ENCODE measurements at regions not wholly inside any gene's neighbourhood (a gene's known extent, or its start where the extent isn't known, plus 50 kb on each side); places are given as distances from the start of the nearest gene placed in this dataset.

DNA sequence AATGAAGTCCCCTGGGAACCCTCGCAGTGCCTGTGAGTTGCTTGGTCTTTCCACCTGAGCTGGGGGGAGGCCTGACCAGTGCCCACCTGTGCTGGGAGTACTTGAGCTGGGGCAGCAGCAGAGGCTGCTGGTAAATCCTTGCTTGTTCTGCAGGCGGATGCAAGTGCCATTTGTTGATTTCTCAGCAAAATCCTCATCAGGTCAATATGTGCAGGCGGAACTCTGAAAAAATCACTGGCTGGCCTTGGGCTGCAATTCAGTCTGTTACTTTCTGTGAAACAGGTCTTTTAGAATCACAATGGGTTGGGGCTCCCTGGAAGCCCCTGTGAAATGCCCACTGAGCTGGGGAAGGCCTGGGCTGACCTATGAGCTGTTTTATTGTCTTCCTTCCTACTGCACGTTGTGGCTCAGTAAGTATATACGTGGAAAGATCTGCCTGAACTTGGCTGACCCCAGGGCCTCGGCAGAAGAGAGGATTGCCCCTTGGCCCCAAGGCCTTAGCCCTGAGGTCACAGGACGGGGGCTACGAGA lies 182.0 kb upstream of the RGMA start:
- WGBS, 2 experiments (ENCODE audit: extremely low coverage in 1 of 2, insufficient coverage in 1 of 2, insufficient read length in 1 of 2, insufficient replicate concordance in 2 of 2, low coverage in 1 of 2, low lambda C conversion rate in 2 of 2, missing lambda C conversion rate in 1 of 2) = 61% methylated on average over 8 of the region's 8 CpGs; no CpG with 5 or more reads in 1 of the 2 experiments
- FAIRE-seq = no peak
- Histone ChIP-seq H3K4me3 (ENCODE audit: extremely low read depth in 1 of 4, insufficient read depth in 2 of 4, low read depth in 3 of 4, low read length in 4 of 4) (no peak overlapping the region; a peak in 1 of 8 replicates), H4K5ac (ENCODE audit: insufficient read length, low read depth, low read length) (peak overlapping the region; percentile 10), H3K79me2 (ENCODE audit: control insufficient read depth in 1 of 2, insufficient read depth in 2 of 2, low read length in 2 of 2) (no peaks in the 10 kb centered on the region), H3K79me1 (ENCODE audit: low read depth, low read length) (no peaks in the 10 kb centered on the region), H3K14ac (ENCODE audit: insufficient read length) (no peak overlapping the region), H3K18ac (ENCODE audit: extremely low read depth, low read length) (peak overlapping the region; percentile 78), H3K4me1 (replicated peaks in 1 of 4; ENCODE audit: control insufficient read depth in 3 of 4, insufficient read depth in 4 of 4, low read length in 3 of 4) (peaks cover 5 to 17% (median 12%) of the 10 kb centered on the region in 4 experiments; a peak in 6 of 7 replicates), H3K23me2 (ENCODE audit: low read depth, low read length) (no peaks in the 10 kb centered on the region), H3K4ac (replicated peaks; ENCODE audit: insufficient read length, low read depth, low read length) (no peak overlapping the region), H2BK15ac (ENCODE audit: low read length) (no peak overlapping the region), H2AFZ (ENCODE audit: low read length) (no peak overlapping the region), H3K27ac (ENCODE audit: low read depth, low read length) (no peak overlapping the region), H2BK20ac (ENCODE audit: low read length) (0 out of 2 replicates have a peak overlapping the region, but pooled peaks have one; percentile 86), H3K27me3 (replicated peaks in 1 of 4; ENCODE audit: control insufficient read depth in 3 of 4, extremely low read depth in 1 of 4, insufficient read depth in 3 of 4, low read length in 3 of 4) (no peaks in the 10 kb centered on the region), H4K20me1 (replicated peaks in 1 of 2; ENCODE audit: control insufficient read depth in 1 of 2, insufficient read depth in 2 of 2, low read length in 2 of 2) (no peaks in the 10 kb centered on the region), H2BK12ac (ENCODE audit: low read depth, low read length) (no peak overlapping the region), H3K9me3 (ENCODE audit: insufficient read depth in 2 of 2, low read depth in 1 of 2, low read length in 1 of 2) (no peaks in the 10 kb centered on the region), H4K91ac (replicated peaks; ENCODE audit: insufficient read length, low read length) (peak overlapping the region; percentile 62), H2BK5ac (ENCODE audit: low read depth, low read length) (peak overlapping the region; percentile 35; the same call in 1 of the 2 replicates), H3K36me3 (ENCODE audit: control insufficient read depth in 2 of 4, insufficient read depth in 4 of 4, low read length in 3 of 4) (no peaks in the 10 kb centered on the region), H3K9ac (replicated peaks in 1 of 4; ENCODE audit: extremely low read depth in 1 of 4, low read depth in 3 of 4, low read length in 3 of 4) (0 out of 7 replicates have a peak overlapping the region, but pooled peaks of 1 of the 4 experiments have one; percentile 7), H3K23ac (ENCODE audit: insufficient read length) (no peak overlapping the region), H3K56ac (replicated peaks; ENCODE audit: insufficient read length, low read depth, low read length) (no peak overlapping the region), H2BK120ac (replicated peaks; ENCODE audit: low read depth, low read length) (no peak overlapping the region), H4K8ac (ENCODE audit: extremely low read depth, insufficient read depth, low read length) (no peak overlapping the region; the same call in 1 of the 2 replicates), H3K4me2 (ENCODE audit: insufficient read depth in 1 of 2, low read depth in 2 of 2, low read length in 2 of 2) (peak overlapping the region; percentile 49 to 58; a peak in 3 of 4 replicates), H2AK5ac (ENCODE audit: low read depth, low read length) (no peak overlapping the region)
- no peak for TF ChIP-seq RXRA (IDR thresholded peaks at IDR 0.05; ENCODE audit: insufficient read depth, low read depth, low read length)
- peak; percentile 56 for TF ChIP-seq ASH2L (IDR thresholded peaks at IDR 0.05; ENCODE audit: low read length)
- TF ChIP-seq SP4 (IDR thresholded peaks at IDR 0.05; ENCODE audit: low read length) = no peak
- DNase-seq (ENCODE audit: low read depth in 1 of 2, low spot score in 2 of 2) = no peak
- ChIA-PET CTCF (ENCODE audit: partially characterized antibody) (interaction anchor here (0.9 to 1.0 kb wide), 3 partner anchors 30 to 183 kb away, joined by 3 read pairs; no protein-coding TSS in a partner anchor), POLR2A (ENCODE audit: partially characterized antibody) (interaction anchor here (1.4 kb wide), 1 partner anchor 15 kb away, joined by 3 read pairs; no protein-coding TSS in a partner anchor)

Measured in H1 (cell line).